A673 (cell line): ENCODE measurements at regions not wholly inside any gene's neighbourhood (a gene's known extent, or its start where the extent isn't known, plus 50 kb on each side); places are given as distances from the start of the nearest gene placed in this dataset.
"Not testable (repeated sequence)": the region's sequence is repeated elsewhere in the genome, so short reads cannot be mapped to it uniquely, and the experiment has no call there.

Source experiments
- BruUV-seq: library from RNA; stranded (reverse); fragments of 400-500 nt; replicated peaks from 2 replicates; lab custom pipeline; 2021; lab: Mats Ljungman, UMichigan
- CTCF ChIA-PET: fragments of 300-600 bp; sonication (Branson Sonifier 250); formaldehyde crosslinking; loops from one replicate; lab custom pipeline; 2022; ENCODE audit warnings: antibody characterized with exemption; lab: Charles Lee
- POLR2A ChIA-PET: fragments of 300-600 bp; sonication (Branson Sonifier 250); formaldehyde crosslinking; loops from one replicate; lab custom pipeline; 2022; ENCODE audit warnings: antibody characterized with exemption; ENCODE audit not compliant: low non-redundant PET; lab: Charles Lee
- DNase-seq: peaks from one replicate; pipeline ENCODE4 v3.0.0-alpha.2; 2015; ENCODE audit warnings: low spot score
- H3K27ac ChIP-seq: fragments of 200-600 bp; sonication (generic); 2 replicates; pipeline ENCODE4 v1.5.1; 2016; ENCODE audit warnings: mixed run types, low read depth, mild to moderate bottlenecking, mixed read lengths, antibody characterized with exemption, low read length; ENCODE audit not compliant: poor library complexity, severe bottlenecking
- H3K27me3 ChIP-seq: fragments of 200-600 bp; sonication (generic); replicated peaks from 2 replicates; pipeline ENCODE4 v1.6.1; 2017; ENCODE audit warnings: mixed run types, low read depth, mild to moderate bottlenecking, mixed read lengths, antibody characterized with exemption, low read length; ENCODE audit not compliant: insufficient read depth, poor library complexity
- H3K36me3 ChIP-seq: fragments of 200-600 bp; sonication (generic); 2 replicates; pipeline ENCODE4 v1.6.1; 2016; ENCODE audit warnings: mixed run types, mild to moderate bottlenecking, mixed read lengths, antibody characterized with exemption, low read length; ENCODE audit not compliant: insufficient read depth, poor library complexity, severe bottlenecking
- H3K4me1 ChIP-seq: fragments of 200-600 bp; sonication (generic); 2 replicates; pipeline ENCODE4 v1.6.1; 2017; ENCODE audit warnings: mixed run types, mild to moderate bottlenecking, mixed read lengths, antibody characterized with exemption, low read length; ENCODE audit not compliant: insufficient read depth, poor library complexity, severe bottlenecking
- H3K4me3 ChIP-seq: fragments of 200-600 bp; sonication (generic); 2 replicates; pipeline ENCODE4 v1.5.1; 2016; ENCODE audit warnings: low read depth, mixed run types, mild to moderate bottlenecking, mixed read lengths, low read length; ENCODE audit not compliant: poor library complexity, severe bottlenecking
- H3K9me3 ChIP-seq: fragments of 200-600 bp; sonication (generic); 2 replicates; pipeline ENCODE4 v1.6.1; 2016; ENCODE audit warnings: mixed run types, low read depth, mild to moderate bottlenecking, mixed read lengths, antibody characterized with exemption, low read length; ENCODE audit not compliant: poor library complexity, severe bottlenecking
- EZH2 ChIP-seq: fragments of 200-600 bp; sonication (generic); IDR thresholded peaks from 2 replicates; pipeline ENCODE4 v1.6.1; 2017; ENCODE audit warnings: borderline replicate concordance, low read depth, mild to moderate bottlenecking, mixed read lengths, antibody characterized with exemption, low read length; ENCODE audit not compliant: poor library complexity, severe bottlenecking
- intact Hi-C: fragments of 100-400 bp; cut with micrococcal nuclease; formaldehyde crosslinking; loops from one replicate; pipeline ENCODE4 v1.10.0; 2022; ENCODE audit not compliant: unreplicated experiment
- TF ChIP-seq, protein P1 (sequence below): fragments of 300-800, 200-600 bp; sonication (generic); conservative IDR thresholded peaks from 2 replicates; pipeline ENCODE4 v1.5.1; 2017; ENCODE audit warnings: low read depth, mild to moderate bottlenecking, antibody characterized with exemption, low read length, moderate library complexity, mixed read lengths

- no peaks in the 10 kb centered on the region for H3K9me3 ChIP-seq
- no peak overlapping the region for H3K4me3 ChIP-seq
- H3K36me3 ChIP-seq = no peaks in the 10 kb centered on the region
- no TSS peak for BruUV-seq
- POLR2A ChIA-PET = no interaction called here
- no peaks in the 10 kb centered on the region for H3K27me3 ChIP-seq
- H3K27ac ChIP-seq = no peak overlapping the region
- intact Hi-C loops = no loop called here
- no peak for DNase-seq
- CTCF ChIA-PET = no interaction called here
- peaks cover 36% of the 10 kb centered on the region for H3K4me1 ChIP-seq
- TF ChIP-seq, protein P1, sequence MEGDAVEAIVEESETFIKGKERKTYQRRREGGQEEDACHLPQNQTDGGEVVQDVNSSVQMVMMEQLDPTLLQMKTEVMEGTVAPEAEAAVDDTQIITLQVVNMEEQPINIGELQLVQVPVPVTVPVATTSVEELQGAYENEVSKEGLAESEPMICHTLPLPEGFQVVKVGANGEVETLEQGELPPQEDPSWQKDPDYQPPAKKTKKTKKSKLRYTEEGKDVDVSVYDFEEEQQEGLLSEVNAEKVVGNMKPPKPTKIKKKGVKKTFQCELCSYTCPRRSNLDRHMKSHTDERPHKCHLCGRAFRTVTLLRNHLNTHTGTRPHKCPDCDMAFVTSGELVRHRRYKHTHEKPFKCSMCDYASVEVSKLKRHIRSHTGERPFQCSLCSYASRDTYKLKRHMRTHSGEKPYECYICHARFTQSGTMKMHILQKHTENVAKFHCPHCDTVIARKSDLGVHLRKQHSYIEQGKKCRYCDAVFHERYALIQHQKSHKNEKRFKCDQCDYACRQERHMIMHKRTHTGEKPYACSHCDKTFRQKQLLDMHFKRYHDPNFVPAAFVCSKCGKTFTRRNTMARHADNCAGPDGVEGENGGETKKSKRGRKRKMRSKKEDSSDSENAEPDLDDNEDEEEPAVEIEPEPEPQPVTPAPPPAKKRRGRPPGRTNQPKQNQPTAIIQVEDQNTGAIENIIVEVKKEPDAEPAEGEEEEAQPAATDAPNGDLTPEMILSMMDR = no peak
- no peak for TF ChIP-seq EZH2
Measured at GRCh38 chr1:29800522-29800956, 564.2 kb downstream of the PTPRU start.

GRCh38 chr1:29800120-29800519 lies 563.8 kb downstream of the PTPRU start:
- Histone ChIP-seq H3K9me3 (no peaks in the 10 kb centered on the region), H3K4me3 (no peak overlapping the region), H3K4me1 (peaks cover 35% of the 10 kb centered on the region), H3K27me3 (no peaks in the 10 kb centered on the region), H3K27ac (no peak overlapping the region), H3K36me3 (no peaks in the 10 kb centered on the region)
- ChIA-PET POLR2A (no interaction called here), CTCF (no interaction called here)
- no peak for TF ChIP-seq EZH2
- TF ChIP-seq, protein P1 = no peak
- DNase-seq = no peak
- BruUV-seq = no TSS peak
- intact Hi-C loops = no loop called here

GRCh38 chr1:29798699-29799566 lies 562.6 kb downstream of the PTPRU start:
- Histone ChIP-seq H3K4me1 (peaks cover 23% of the 10 kb centered on the region), H3K27ac (no peak overlapping the region), H3K9me3 (no peaks in the 10 kb centered on the region), H3K36me3 (no peaks in the 10 kb centered on the region), H3K4me3 (no peak overlapping the region), H3K27me3 (no peaks in the 10 kb centered on the region)
- ChIA-PET POLR2A (no interaction called here), CTCF (no interaction called here)
- intact Hi-C loops = loop anchor here (10.0 kb wide), 1 partner anchor 906 kb away; no protein-coding TSS in a partner anchor
- no TSS peak for BruUV-seq
- TF ChIP-seq, protein P1 = no peak
- no peak for TF ChIP-seq EZH2
- no peak for DNase-seq

DNA sequence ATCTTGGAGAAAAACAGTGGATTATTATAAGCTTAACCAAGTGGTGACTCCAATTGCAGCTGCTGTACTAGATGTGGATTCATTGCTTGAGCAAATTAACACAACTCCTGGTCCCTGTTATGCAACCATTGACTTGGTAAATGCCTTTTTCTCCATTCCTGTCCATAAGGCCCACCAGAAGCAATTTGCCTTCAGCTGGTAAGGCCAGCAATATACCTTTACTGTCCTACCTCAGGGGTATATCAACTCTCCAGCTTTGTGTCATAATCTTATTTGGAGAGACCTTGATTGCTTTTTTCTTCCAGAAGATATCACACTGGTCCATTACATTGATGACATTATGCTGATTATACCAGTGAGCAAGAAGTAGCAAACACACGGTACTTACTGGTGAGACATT lies 560.8 kb downstream of the PTPRU start:
- POLR2A ChIA-PET, H3K9me3 ChIP-seq, BruUV-seq, H3K27ac ChIP-seq, H3K36me3 ChIP-seq, DNase-seq, CTCF ChIA-PET, H3K27me3 ChIP-seq, H3K4me3 ChIP-seq: not testable (repeated sequence)
- intact Hi-C loops = loop anchor here (10.0 kb wide), 1 partner anchor 908 kb away; no protein-coding TSS in a partner anchor
- peaks cover 16% of the 10 kb centered on the region for H3K4me1 ChIP-seq

DNA sequence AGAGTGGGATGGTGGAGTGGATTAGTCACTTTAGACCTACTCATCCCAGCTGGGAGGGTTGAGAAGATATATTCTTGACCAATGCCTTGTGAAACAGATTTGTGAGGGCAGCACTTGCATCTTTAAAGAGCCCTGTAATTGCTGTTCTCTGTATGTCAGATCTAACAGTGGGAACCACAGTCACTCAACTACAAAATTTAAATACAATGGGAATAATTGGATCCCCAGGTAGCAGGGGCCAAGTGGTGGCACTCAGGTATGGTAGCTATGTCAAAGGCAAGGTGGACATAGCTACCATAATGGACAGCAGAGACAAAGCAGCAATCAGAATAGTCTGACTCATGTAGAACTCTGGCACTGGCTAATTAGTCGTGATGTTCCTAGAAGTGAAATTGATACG lies 559.6 kb downstream of the PTPRU start:
- H3K9me3 ChIP-seq, DNase-seq, CTCF ChIA-PET, H3K27ac ChIP-seq, H3K36me3 ChIP-seq, H3K4me3 ChIP-seq, POLR2A ChIA-PET, H3K4me1 ChIP-seq, H3K27me3 ChIP-seq, BruUV-seq: not testable (repeated sequence)
- intact Hi-C loops = loop anchor here (10.0 kb wide), 1 partner anchor 909 kb away; no protein-coding TSS in a partner anchor
